ENCODE measurements at regions not wholly inside any gene's neighbourhood (a gene's known extent, or its start where the extent isn't known, plus 50 kb on each side); places are given as distances from the start of the nearest gene placed in this dataset.

DNA sequence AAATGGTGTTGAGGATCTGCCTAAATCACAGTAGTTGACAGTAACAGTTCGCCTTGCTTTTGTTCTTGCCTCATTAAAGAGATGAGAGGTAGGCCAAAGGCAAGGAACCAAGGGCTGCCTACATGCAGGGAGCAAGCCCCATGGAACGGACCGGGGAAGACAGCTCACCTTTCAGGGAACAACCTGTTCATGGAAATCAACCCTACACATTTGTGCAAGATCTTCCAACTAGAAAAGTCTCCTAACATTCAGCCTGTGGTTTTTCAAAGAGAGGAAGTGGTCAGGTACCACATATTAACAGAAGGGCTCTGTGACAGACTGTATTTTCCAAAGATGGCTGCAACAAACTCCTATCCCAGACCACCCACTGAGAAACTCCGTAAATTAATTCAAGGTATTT, 1031.8 kb upstream of the NR2F2 start:
- TF ChIP-seq EZH2phosphoT487 (IDR thresholded peaks at IDR 0.05; ENCODE audit: insufficient read depth, low read depth) (no peak), EZH2 (IDR thresholded peaks at IDR 0.05; ENCODE audit: insufficient read depth, poor library complexity, severe bottlenecking) (no peak)

Measured in GM23248 (cell line).